ENCODE measurements at regions not wholly inside any gene's neighbourhood (a gene's known extent, or its start where the extent isn't known, plus 50 kb on each side); places are given as distances from the start of the nearest gene placed in this dataset.
A peak's percentile ranks its signal among the peaks of the same experiment; 100 is the strongest.

DNA sequence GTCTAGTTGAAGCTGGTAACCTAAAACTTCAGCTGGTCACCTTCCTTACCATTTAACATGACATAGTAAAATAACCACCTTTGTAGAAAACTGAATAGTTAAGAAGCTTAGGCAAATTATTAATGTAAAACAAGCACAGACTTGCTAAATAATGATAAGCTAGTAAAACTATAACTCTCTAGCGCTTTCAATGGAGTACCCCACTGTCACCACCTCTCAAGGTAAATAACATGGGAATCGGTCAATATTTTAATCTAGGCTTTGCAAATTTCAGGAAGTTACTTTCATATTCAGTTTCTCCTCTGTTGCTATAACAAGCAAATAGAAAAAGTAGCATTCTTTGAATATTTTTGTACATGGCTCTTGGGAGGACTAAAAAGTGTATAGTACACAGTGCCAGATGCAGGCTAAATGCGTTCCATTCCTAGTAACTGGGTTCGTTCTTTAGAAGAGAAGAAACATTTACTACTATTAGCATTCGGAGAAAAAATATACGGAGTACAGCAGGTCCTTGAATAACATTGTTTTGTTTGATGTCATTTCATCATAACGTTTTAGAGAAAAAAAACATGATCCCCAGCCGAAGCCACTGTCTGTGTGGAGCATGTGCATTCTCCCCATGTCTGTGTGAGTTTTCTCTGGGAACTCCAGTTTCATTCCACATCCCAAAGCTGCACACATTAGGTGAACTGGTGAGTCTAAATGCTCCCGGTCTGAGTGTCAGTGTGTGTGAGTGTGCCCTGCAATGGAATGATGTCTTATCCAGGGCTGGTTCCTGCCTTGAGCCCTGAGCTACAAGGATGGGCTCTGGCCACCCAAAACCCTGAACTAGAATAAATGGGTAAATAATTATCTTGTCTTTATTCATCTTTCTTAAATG lies 52.5 kb downstream of the EPRS1 start:
- no peak for DNase-seq

DNA sequence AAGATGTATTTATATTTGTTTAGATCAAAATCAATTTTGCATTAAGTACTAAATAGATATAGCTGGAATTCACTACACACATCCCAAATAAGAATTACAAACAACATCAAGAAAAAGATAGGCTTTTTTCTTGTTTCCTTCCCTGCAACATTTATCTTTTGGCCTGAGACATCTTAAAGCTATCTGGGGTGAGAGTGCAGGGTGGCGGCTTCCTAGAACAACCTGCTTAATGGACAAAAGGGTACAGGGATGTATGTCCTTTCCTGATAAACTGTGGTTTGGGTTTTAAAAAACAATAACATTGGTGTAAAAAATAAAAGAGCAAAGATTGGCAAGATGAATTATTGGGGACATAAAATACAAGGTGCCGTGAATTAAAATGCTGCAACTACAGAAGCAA lies 54.4 kb downstream of the EPRS1 start:
- DNase-seq = no peak

DNA sequence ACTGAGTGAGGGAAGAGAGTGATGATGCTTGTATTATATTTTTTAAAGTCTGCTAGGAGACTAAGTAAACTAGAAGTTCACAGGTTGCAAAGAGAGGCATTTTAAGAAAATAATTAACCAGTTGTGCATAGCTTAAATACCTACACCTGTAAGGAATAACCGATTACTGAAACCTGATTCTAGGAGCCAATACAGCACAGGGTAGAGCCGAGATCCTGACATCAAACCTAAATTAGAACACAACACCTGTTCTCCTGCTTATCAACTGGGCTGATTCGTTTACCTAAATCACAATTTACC lies 54.8 kb downstream of the EPRS1 start:
- DNase-seq = no peak

DNA sequence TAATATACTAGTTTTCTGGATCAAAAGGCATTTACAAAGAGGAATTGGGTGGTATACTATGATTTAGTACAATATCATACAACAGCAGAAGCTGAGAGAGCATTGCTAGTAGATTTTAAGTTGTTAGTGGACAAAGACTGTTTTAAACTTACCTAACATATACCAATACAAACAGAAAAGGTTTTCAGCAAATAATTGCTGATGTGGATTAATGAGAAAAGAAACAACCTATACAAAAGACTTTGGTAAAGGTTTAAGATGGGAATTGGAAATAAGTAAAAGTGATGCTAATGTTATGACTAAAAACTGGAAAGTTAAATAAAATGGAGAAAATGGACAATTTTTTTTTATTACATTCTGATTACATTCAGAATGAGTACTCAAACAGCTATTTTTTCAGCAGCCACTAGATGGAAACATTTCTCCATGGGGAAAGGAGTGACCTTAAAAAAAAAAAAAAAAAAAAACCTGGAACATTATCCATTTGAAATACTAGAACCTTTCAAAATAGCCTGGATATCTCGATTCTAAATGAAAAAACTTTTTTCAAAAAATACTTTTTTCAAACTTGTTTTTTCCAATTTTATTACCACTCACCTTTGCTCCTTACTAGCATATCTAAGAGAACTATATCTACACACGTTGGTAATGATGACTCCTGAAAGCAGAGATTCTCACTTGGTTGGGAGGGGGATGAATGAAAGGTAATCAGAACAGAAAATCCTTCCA lies 55.4 kb downstream of the EPRS1 start:
- DNase-seq = peak in 3 of 4 experiments; percentile 2 to 41 (median 32)

DNA sequence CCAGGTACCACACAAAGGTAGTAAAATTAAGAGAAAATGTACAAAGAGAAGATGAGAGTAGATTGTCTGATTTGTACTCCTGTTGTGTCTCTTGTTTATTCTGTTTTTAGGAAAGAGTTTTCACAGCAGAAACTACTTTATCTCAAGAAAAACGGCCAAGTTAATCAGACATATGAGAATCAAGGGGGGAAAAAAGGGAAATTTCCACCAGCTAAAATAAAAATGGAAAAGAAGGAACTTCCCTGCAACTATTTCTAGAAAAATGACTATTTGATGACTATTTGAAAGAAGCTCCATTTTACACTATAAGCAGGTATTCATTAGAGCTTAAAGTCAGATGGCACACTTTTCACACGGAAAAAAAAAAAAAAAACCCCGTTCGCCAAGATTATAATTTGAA lies 56.5 kb downstream of the EPRS1 start:
- no peak for DNase-seq

DNA sequence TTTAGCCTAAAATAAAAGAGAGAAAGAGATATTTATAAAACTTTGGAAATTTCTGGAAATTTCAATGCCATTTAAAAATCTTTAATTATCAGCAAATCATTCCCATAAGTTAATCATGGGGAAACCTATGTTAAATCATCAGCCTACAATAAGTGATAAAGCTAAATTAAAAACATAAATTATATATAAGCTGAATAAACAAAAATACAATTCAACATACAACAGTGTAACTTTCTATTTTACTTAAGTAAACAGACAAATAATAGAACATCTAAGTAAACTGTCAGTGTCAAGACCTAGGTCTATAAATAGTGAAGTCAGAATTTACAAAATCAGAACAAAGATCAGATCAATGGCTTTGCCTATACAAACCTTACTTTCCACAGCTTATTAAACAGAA lies 57.5 kb downstream of the EPRS1 start:
- DNase-seq = no peak

DNA sequence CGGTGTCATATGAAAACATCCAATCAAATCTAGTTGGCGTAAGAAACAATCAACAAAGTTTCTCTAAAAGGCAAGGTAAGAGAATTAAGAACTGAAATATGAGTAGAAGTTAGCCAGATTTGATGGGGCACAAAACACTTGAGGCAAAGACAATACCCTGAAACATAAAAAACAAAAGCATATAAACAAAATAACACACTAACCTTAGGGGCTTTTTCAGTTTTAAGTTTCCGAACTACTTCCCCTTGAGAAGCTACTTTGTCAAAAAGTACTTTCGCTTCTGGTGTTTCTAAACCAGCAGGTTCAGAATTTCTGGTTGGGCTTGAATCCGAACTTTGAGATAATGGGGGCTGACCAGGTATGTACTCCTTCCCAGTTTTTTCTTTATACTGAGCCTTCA lies 57.9 kb downstream of the EPRS1 start:
- DNase-seq = no peak

DNA sequence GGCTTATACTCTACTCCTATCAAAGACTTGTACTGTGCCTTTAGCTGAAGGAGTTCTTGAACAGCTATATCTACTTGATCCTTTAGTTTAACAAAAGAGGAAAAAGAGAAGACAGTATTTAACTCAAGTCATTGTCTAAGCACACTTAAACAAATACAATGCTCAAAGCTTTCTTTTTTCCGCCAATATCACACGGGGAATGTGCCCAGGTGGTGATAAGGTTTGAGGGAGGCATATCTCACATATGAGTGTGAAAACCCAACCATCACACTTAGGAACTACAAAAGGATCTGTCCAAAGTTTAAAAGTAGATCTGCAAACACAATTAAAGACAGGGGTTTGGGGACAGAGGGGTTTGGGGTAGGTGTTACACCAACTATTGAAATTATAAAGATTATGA lies 59.0 kb upstream of the SLC30A10 start:
- DNase-seq = no peak

DNA sequence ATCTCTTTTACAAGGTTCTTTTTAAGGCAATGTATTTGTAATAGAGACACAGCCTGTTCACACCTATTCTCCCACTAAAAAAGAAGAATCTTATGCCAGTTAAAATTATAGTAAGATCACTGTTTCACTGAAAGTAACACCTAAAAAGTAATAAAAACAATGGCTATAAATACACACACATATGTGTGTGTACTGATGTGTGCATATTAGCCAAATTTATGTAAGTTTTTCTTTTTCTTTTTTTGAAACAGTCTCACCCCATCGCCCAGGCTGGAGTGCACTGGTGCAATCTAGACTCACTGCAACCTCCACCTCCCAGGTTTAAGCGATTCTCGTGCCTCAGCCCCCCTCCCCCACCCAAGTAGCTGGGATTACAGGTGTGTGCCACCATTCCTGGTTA lies 56.8 kb upstream of the SLC30A10 start:
- DNase-seq = no peak
